GM21786 (cell line): ENCODE measurements at regions not wholly inside any gene's neighbourhood (a gene's known extent, or its start where the extent isn't known, plus 50 kb on each side); places are given as distances from the start of the nearest gene placed in this dataset.

Experiments used
- ATAC-seq: cut with Tn5 transposase; IDR thresholded peaks from one replicate; pipeline ENCODE4 v1.9.1; 2021; ENCODE audit not compliant: unreplicated experiment

GRCh38 chr4:181475359-181475758 is 767.8 kb upstream of the TENM3 start:
- ATAC-seq, result no peak

DNA sequence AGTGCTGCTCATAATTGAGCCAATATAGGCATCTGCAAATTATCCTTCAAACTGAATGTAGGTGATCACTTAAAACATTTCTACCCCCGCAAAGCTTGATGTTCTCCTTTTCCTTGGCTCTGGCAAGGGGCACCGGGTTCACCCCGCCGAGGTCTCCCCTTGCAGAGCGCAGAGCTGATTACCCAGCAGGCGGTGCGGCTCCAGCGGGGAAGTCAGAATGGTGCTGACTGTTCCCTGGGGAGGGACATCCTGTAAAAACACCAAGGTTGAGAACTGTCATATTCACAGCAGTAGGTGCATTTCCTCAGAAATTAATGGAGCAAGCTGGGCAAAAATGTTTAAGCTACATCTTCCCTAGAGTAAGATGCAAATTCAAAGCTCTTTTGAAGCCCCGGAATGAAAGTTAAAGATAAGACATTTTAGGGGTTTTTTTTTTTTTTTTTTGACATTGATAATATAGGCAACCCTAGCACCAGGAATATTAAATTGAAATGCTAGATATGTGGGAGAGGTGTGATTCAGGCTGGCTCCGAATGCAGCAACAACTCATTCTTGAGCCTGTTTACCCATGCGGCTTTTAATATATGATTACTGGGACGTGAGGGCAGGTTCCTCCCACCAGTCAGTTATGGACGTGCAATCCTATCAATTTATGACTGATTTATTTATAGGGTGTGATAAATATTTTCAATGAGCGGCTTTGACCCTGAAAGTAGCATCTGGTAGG is 767.3 kb upstream of the TENM3 start:
- no peak for ATAC-seq

GRCh38 chr4:181476508-181476890 is 766.7 kb upstream of the TENM3 start:
- ATAC-seq, result no peak

DNA sequence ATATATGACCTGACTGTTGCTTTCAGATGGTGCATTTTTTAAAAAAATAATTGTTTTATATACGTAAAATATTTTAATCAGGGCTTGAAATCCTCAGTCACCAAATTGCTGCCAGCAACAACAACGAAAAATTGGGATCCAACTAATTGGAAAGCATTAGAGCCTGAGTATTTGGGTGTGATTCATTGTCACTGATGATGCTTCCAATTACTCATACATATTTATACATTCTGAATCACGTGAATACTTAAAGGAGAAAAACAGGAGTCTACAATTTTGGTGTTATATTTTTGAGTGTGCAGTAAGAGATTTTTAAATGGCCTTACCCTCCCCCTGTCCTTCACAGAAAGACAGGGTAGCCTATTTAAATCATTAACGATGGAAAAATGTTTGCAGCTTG is 765.6 kb upstream of the TENM3 start:
- no peak for ATAC-seq

- no peak for ATAC-seq
Measured at GRCh38 chr4:181478656-181479055, 764.5 kb upstream of the TENM3 start.

DNA sequence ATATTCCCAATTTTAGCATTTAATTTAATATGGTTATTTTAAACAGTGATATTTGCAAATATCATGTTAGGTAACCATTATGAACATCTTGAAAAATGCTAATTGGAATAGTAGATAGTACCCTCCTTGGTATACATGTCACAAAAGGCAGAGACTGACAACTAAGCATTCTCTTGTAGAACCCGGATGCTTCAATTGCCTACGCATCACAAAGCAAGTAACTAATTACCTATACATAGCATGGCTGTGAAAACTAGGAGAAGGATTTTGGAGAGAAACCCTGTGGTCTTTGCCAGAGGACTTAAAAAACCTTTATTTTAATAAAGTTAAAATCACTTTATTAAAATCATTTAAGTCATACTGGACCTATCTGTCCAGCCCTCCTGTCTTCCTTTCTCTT is 764.1 kb upstream of the TENM3 start:
- ATAC-seq, result no peak

DNA sequence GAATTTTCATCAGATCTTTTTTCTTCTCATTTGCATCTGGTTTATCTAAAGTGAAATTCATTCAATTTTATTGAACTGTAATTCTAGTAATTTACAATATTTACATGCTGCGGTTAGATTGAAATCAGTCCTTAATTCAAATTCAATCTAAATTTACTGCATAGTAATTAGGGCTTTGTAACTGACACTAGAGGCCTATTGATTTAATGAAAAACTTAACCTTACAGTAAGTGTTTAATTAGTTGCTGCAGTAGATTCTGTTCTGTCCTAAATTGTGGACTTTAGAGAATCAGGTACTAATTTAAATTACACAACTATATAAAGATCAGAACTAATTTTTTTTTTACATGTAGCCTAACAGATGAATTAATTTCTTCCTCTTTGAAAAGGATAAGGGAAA is 758.8 kb upstream of the TENM3 start:
- no peak for ATAC-seq

DNA sequence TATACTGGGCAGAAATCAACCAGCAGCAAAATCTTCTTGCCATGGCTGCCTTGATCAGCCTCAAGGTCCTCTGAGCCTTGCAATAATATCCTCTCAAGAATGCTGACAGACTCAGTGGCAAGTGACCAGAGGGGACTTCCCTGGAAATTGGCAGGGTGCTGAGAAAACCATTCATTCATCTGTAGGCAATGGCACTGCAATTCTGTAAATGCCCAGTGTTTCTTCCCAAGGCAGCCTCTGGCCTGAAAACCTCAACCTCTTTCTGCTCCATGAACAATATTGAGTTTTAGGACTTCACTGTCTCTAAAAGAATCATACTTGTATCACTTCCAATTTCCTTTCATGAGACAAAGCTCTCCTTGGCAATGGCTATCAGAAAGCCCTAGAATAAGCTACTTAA is 754.3 kb upstream of the TENM3 start:
- ATAC-seq, result no peak

DNA sequence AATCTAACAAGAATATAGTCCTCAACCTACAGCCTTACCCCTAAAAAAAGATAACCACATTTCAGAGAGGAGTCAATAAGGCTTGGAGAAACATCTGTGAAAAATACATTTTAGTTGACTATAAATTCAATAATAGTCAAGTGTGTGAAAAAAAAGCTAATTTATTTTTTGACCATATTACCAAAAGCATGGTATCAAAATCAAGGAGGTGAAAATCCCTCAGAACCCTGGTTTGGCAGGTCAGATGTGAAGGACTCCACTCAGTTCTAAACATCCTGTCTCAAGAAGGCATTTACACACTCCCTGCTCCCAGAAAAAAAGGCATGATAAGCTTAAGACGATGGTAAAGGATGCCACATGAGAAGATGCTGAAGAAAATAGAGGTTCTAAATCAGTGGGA is 745.1 kb upstream of the TENM3 start:
- no peak for ATAC-seq

- no peak for ATAC-seq
Measured at GRCh38 chr4:181502611-181503010, 740.6 kb upstream of the TENM3 start.

- ATAC-seq, result no peak
Measured at GRCh38 chr4:181503687-181504390, 739.4 kb upstream of the TENM3 start.

DNA sequence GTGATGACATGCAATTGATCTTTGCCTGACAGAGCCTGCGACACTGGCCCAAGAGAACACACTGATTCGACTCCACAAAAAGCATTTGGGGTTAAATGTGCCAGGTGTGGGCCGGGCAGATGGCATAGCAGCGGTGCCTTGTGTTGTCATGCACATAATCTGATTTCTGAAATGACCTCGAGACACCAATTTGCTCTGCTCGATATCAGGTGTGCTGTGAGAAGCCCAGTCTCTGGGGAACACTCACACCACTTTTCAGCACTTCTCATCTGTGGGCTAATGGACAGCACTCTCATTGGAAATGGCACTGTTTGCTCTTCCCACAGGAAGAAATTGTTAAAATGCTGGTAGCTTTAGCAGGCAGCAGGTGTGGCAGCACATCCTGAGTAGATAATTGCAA is 738.3 kb upstream of the TENM3 start:
- ATAC-seq, result no peak

GRCh38 chr4:181507180-181507835 is 735.9 kb upstream of the TENM3 start:
- ATAC-seq, result no peak

DNA sequence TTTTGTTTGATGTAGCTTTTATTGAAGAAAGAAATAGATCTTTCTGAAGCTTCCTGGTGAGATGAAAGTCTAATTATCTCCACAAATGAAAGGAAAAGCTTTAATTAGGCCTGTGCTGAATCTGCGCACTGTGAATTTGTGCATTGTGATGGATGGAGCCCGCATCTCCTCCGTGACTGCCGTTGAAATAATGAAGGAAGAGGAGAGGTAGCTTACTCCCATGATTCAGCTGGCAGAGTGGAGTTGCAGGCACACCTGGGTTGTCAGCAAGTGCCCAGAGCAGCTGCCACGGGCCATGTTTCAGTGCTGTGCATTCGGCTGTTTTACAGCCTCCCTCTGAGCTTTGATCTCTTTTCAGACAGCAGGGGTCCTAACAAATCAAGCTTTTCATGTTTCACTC is 735.3 kb upstream of the TENM3 start:
- no peak for ATAC-seq

GRCh38 chr4:181508601-181509000 is 734.6 kb upstream of the TENM3 start:
- no peak for ATAC-seq

DNA sequence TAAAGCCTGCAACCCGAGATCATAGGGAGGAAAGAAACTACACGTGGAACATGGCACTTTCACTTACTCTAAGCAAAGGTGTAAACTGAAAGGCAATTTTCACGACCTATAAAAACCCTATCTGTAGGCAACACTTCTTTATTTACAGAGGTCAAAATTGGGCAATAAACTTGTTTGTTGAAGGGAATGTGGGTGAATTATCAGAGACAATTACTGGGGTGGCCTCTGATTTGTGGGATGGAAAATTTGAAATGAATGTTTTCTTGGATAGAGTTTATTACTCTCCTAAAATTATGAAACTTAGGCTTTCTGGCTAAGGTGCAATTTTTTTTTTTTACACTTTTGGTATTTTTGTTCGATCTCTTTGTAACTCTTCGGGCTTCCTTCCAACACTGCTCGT is 734.1 kb upstream of the TENM3 start:
- ATAC-seq, result no peak

DNA sequence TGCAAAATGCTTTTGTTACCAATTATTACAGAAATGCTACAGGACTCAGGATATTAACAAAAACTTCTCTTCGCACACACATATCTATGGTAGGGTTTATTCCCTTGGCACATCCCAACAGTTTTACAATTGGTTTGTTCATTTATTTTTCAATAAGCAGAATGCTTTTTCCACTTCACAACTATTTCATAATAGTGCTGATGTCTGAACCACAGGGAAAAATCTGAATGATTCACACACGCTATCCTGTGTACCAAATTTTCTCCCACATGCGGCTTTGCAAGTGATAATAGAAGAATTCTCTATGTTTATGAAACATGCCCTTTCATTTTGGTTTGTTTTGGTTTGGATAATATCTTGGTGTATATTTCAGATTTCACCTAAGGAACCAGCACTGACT is 725.7 kb upstream of the TENM3 start:
- ATAC-seq, result no peak

- ATAC-seq, result no peak
Measured at GRCh38 chr4:181520790-181521189, 722.4 kb upstream of the TENM3 start.

DNA sequence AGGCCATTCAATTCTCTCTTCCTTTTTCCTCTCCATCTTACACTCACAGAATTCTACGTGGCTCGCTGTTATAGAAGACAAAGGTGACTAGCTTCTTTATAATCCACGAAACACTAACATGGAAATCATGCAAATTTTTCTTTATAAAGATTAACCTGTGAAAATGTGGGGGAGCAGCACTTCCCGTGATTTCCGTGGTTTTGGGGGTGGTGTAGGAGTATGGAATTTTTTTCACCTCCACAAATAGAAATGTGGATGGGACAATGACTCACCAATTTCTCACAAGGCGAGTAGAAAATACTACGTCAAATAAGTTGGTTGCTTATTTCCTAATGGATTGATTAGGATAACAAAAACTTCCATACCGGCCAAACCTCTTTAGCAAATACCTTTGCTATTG is 719.2 kb upstream of the TENM3 start:
- no peak for ATAC-seq

DNA sequence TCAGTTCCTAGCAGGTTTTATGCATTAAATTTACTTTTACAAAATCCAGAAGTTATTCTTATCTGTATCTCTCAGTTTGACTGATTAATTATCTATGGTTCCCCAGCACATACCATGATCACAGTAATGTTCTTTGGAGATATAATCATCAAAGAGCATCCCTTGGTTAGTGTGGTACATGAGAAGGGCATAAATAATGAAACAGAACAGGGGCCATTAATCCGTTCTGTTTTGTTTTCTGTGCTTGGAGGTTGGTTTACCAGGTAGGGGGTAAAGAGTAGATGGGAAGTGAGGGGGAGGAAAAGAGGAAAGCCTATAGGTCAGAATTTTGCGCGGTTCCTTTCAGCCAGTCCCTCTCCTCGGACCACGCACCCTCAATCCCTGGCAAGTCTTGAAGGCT is 718.7 kb upstream of the TENM3 start:
- ATAC-seq, result no peak

GRCh38 chr4:181525634-181526033 is 717.6 kb upstream of the TENM3 start:
- ATAC-seq, result no peak

- peak; percentile 69 for ATAC-seq
Measured at GRCh38 chr4:181528570-181529184, 714.5 kb upstream of the TENM3 start.
